BE2C (cell line): ENCODE measurements at regions not wholly inside any gene's neighbourhood (a gene's known extent, or its start where the extent isn't known, plus 50 kb on each side); places are given as distances from the start of the nearest gene placed in this dataset.

ENCODE experiments used
- DNase-seq: peaks from one replicate; pipeline ENCODE4 v3.0.0-alpha.2; 2020
- H3K27me3 ChIP-seq: fragments of 250-450 bp; sonication (Bioruptor Pico); 2 replicates; pipeline ENCODE4 v1.5.1; 2020; ENCODE audit warnings: mild to moderate bottlenecking
- H3K36me3 ChIP-seq: fragments of 250-450 bp; sonication (Bioruptor Pico); 2 replicates; pipeline ENCODE4 v1.5.1; 2020; ENCODE audit warnings: mild to moderate bottlenecking
- H3K4me1 ChIP-seq: fragments of 250-450 bp; sonication (Bioruptor Pico); 2 replicates; pipeline ENCODE4 v1.5.1; 2020
- H3K4me3 ChIP-seq: 2 replicates; pipeline ENCODE4 v1.5.1; 2011; ENCODE audit warnings: low read depth, low read length
- H3K9me3 ChIP-seq: fragments of 250-450 bp; sonication (Bioruptor Pico); 2 replicates; pipeline ENCODE4 v1.5.1; 2020
- TF ChIP-seq, protein P1 (sequence below): IDR thresholded peaks from 2 replicates; pipeline ENCODE4 v1.5.1; 2012; ENCODE audit warnings: mild to moderate bottlenecking, low read depth, low read length

DNA sequence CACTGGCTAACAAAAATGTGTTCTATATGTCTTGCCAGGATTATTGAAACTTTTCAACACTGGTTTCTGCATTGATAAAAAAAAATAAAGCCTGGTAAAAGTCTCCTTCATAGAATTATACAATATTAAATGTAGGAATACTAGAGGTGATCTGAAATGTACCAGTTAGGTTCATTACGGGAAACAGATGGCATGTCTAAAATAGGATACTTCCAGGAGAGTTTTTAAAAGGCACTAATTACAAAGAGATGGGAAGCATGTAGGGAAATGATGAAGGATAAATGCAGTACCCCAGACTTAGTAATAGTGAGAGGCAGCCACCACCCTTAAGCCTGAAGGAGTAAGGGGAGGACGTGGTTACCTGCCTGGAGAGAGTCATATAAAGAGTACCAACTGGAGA, 107.0 kb upstream of the NPSR1 start:
- H3K4me3 ChIP-seq, result no peak overlapping the region
- DNase-seq, result no peak
- H3K9me3 ChIP-seq, result no peaks in the 10 kb centered on the region
- TF ChIP-seq, protein P1, sequence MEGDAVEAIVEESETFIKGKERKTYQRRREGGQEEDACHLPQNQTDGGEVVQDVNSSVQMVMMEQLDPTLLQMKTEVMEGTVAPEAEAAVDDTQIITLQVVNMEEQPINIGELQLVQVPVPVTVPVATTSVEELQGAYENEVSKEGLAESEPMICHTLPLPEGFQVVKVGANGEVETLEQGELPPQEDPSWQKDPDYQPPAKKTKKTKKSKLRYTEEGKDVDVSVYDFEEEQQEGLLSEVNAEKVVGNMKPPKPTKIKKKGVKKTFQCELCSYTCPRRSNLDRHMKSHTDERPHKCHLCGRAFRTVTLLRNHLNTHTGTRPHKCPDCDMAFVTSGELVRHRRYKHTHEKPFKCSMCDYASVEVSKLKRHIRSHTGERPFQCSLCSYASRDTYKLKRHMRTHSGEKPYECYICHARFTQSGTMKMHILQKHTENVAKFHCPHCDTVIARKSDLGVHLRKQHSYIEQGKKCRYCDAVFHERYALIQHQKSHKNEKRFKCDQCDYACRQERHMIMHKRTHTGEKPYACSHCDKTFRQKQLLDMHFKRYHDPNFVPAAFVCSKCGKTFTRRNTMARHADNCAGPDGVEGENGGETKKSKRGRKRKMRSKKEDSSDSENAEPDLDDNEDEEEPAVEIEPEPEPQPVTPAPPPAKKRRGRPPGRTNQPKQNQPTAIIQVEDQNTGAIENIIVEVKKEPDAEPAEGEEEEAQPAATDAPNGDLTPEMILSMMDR, result no peak
- no peaks in the 10 kb centered on the region for H3K36me3 ChIP-seq
- no peaks in the 10 kb centered on the region for H3K4me1 ChIP-seq
- no peaks in the 10 kb centered on the region for H3K27me3 ChIP-seq

- Histone ChIP-seq H3K9me3 (no peaks in the 10 kb centered on the region), H3K36me3 (no peaks in the 10 kb centered on the region), H3K4me1 (no peaks in the 10 kb centered on the region), H3K27me3 (no peaks in the 10 kb centered on the region), H3K4me3 (no peak overlapping the region)
- DNase-seq, result no peak
- TF ChIP-seq, protein P1, result no peak
These were observed 105.5 kb upstream of the NPSR1 start for GRCh38 chr7:34552502-34552901.

- H3K4me1 ChIP-seq, result no peaks in the 10 kb centered on the region
- TF ChIP-seq, protein P1, result no peak
- H3K27me3 ChIP-seq, result no peaks in the 10 kb centered on the region
- H3K36me3 ChIP-seq, result no peaks in the 10 kb centered on the region
- no peaks in the 10 kb centered on the region for H3K9me3 ChIP-seq
- no peak for DNase-seq
- no peak overlapping the region for H3K4me3 ChIP-seq
These were observed 100.0 kb upstream of the NPSR1 start for GRCh38 chr7:34558022-34558421.

DNA sequence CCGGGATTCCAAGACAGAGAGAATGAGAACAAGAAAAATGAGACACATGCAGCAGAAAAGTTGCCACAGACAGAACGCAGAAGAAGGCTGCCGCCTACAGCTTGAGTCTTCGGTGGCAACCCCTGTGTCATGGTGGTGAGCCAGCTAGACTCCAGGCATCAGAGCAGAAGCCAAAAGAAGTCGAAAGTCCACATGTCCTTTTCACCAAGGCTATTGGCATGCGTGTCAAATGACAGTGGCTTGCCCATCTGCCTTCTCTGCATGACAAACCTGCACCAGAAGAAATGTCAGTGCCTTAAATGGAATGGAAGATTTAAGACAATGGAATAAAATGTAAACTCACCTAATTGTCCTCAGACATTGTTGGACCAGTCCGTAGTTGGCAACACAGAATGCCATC, 93.9 kb upstream of the NPSR1 start:
- Histone ChIP-seq H3K27me3 (no peaks in the 10 kb centered on the region), H3K9me3 (no peaks in the 10 kb centered on the region), H3K4me1 (no peaks in the 10 kb centered on the region), H3K4me3 (no peak overlapping the region), H3K36me3 (no peaks in the 10 kb centered on the region)
- TF ChIP-seq, protein P1, result no peak
- no peak for DNase-seq

- no peaks in the 10 kb centered on the region for H3K9me3 ChIP-seq
- no peak for DNase-seq
- H3K4me3 ChIP-seq, result no peak overlapping the region
- no peaks in the 10 kb centered on the region for H3K36me3 ChIP-seq
- H3K4me1 ChIP-seq, result no peaks in the 10 kb centered on the region
- TF ChIP-seq, protein P1, result no peak
- no peaks in the 10 kb centered on the region for H3K27me3 ChIP-seq
These were observed 90.1 kb upstream of the NPSR1 start for GRCh38 chr7:34567906-34568305.

DNA sequence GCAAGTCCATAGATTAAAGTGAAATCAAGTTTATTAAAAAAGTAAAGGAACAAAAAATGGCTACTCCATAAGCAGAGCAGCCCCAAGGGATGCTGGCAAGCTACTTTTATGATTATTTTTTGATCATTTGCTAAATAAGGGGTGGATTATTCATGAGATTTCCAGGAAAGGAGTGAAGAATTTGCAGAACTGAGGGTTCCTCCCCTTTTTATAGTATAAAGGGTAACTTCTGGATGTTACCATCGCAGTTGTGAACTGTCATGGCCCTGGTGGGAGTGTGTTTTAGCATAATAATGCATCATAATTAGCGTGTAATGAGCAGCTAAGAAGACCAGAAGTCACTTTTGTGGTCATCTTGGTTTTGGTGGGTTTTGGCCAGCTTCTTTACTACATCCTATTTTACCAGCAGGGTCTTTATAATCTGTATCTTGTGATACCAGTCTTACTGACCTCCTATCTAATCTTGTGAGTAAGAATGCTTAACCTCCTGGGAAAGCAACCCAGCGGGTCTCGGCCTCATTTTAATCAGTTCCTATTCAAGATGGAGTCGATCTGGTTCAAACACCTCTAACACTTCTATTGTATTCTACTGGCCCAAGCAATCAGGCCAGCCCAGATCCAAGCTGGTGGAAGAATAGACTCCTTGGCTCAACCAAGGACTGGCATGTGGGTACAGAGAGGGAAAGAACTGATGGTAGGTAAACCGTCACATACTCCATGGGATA, 87.9 kb upstream of the NPSR1 start:
- TF ChIP-seq, protein P1, result no peak
- no peaks in the 10 kb centered on the region for H3K36me3 ChIP-seq
- no peaks in the 10 kb centered on the region for H3K4me1 ChIP-seq
- H3K9me3 ChIP-seq, result no peaks in the 10 kb centered on the region
- H3K4me3 ChIP-seq, result no peak overlapping the region
- DNase-seq, result no peak
- H3K27me3 ChIP-seq, result no peaks in the 10 kb centered on the region
